H1 (cell line): ENCODE measurements at regions not wholly inside any gene's neighbourhood (a gene's known extent, or its start where the extent isn't known, plus 50 kb on each side); places are given as distances from the start of the nearest gene placed in this dataset.

Source experiments
- CTCF ChIA-PET: fragments of 300-600 bp; sonication (Branson Sonifier 250); formaldehyde crosslinking; loops from one replicate; lab custom pipeline; 2021; ENCODE audit not compliant: partially characterized antibody; lab: Charles Lee
- POLR2A ChIA-PET: fragments of 300-600 bp; sonication (Branson Sonifier 250); formaldehyde crosslinking; loops from one replicate; lab custom pipeline; 2021; ENCODE audit warnings: inconsistent platforms; ENCODE audit not compliant: partially characterized antibody; lab: Charles Lee
- DNase-seq, 2 experiments: peaks; one replicate each; pipeline versions ENCODE4 v3.0.0 to v3.0.0-alpha.2; 2010 to 2022; ENCODE audit warnings: low spot score in 2 of 2, low read depth in 1 of 2, mixed read lengths in 1 of 2
- FAIRE-seq: peaks from 2 replicates; lab custom pipeline; 2011; peaks lifted over from hg19 to GRCh38; lab: Jason Lieb, UNC
- H2AFZ ChIP-seq: 2 replicates; pipeline ENCODE4 v1.8.1; 2012; ENCODE audit warnings: low read length, inconsistent platforms
- H2AK5ac ChIP-seq: 2 replicates; pipeline ENCODE4 v1.6.1; 2013; ENCODE audit warnings: low read depth, low read length
- H2BK120ac ChIP-seq: replicated peaks from 2 replicates; pipeline ENCODE3; 2013; ENCODE audit warnings: low read depth, low read length, inconsistent platforms
- H2BK12ac ChIP-seq: 2 replicates; pipeline ENCODE4 v1.6.1; 2013; ENCODE audit warnings: low read depth, low read length
- H2BK15ac ChIP-seq: 2 replicates; pipeline ENCODE4 v1.6.1; 2013; ENCODE audit warnings: low read length
- H2BK20ac ChIP-seq: 2 replicates; pipeline ENCODE4 v1.6.1; 2013; ENCODE audit warnings: low read length
- H2BK5ac ChIP-seq: 2 replicates; pipeline ENCODE4 v1.6.1; 2013; ENCODE audit warnings: low read depth, low read length
- H3K14ac ChIP-seq: 2 replicates; pipeline ENCODE4 v1.6.1; 2013; ENCODE audit warnings: inconsistent platforms; ENCODE audit not compliant: insufficient read length
- H3K18ac ChIP-seq: 2 replicates; pipeline ENCODE4 v1.6.1; 2013; ENCODE audit warnings: low read length; ENCODE audit errors: extremely low read depth
- H3K23ac ChIP-seq: 2 replicates; pipeline ENCODE4 v1.6.1; 2013; ENCODE audit warnings: inconsistent platforms; ENCODE audit not compliant: insufficient read length
- H3K23me2 ChIP-seq: 2 replicates; pipeline ENCODE4 v1.6.1; 2013; ENCODE audit warnings: low read depth, low read length
- H3K27ac ChIP-seq: 2 replicates; pipeline ENCODE4 v1.6.1; 2011; ENCODE audit warnings: low read depth, low read length, inconsistent platforms
- H3K27me3 ChIP-seq, 4 experiments: replicated peaks in 1 of 4; 1 replicate in 1 of 4; 2 replicates in 3 of 4; pipeline versions ENCODE4 v1.6.1 to v1.8.1; 2011 to 2013; ENCODE audit warnings: low read length in 3 of 4, mild to moderate bottlenecking in 3 of 4, inconsistent platforms in 2 of 4, mixed read lengths in 2 of 4, moderate library complexity in 1 of 4; ENCODE audit not compliant: control insufficient read depth in 3 of 4, insufficient read depth in 3 of 4; ENCODE audit errors: extremely low read depth in 1 of 4
- H3K36me3 ChIP-seq, 4 experiments: 2 replicates each; pipeline versions ENCODE4 v1.6.1 to v1.8.1; 2011 to 2013; ENCODE audit warnings: mild to moderate bottlenecking in 4 of 4, low read length in 3 of 4, moderate library complexity in 2 of 4, control low read depth in 1 of 4, inconsistent platforms in 1 of 4; ENCODE audit not compliant: insufficient read depth in 4 of 4, control insufficient read depth in 2 of 4
- H3K4ac ChIP-seq: replicated peaks from 2 replicates; pipeline ENCODE3; 2013; ENCODE audit warnings: low read length, low read depth, mixed read lengths, inconsistent platforms; ENCODE audit not compliant: insufficient read length
- H3K4me1 ChIP-seq, 4 experiments: replicated peaks in 1 of 4; 1 replicate in 1 of 4; 2 replicates in 3 of 4; pipeline versions ENCODE4 v1.6.1 to v1.8.1; 2011 to 2013; ENCODE audit warnings: low read length in 3 of 4, inconsistent platforms in 2 of 4, mixed read lengths in 1 of 4; ENCODE audit not compliant: insufficient read depth in 4 of 4, control insufficient read depth in 3 of 4
- H3K4me2 ChIP-seq, 2 experiments: 2 replicates each; pipeline versions ENCODE4 v1.6.1 to v1.8.1; 2011 to 2013; ENCODE audit warnings: low read depth in 2 of 2, low read length in 2 of 2, control low read depth in 1 of 2, inconsistent platforms in 1 of 2, mild to moderate bottlenecking in 1 of 2; ENCODE audit not compliant: insufficient read depth in 1 of 2
- H3K4me3 ChIP-seq, 4 experiments: fragments of 200-600, 300-600 bp in 1 of 4; sonication (generic), shearing (Covaris generic), sonication (Bioruptor Twin) in 1 of 4; 2 replicates each; pipeline versions ENCODE4 v1.5.1 to v1.8.1; 2011 to 2016; ENCODE audit warnings: low read length in 4 of 4, low read depth in 3 of 4, control low read depth in 2 of 4, inconsistent platforms in 2 of 4, mild to moderate bottlenecking in 2 of 4, mixed read lengths in 1 of 4, moderate library complexity in 1 of 4; ENCODE audit not compliant: insufficient read depth in 2 of 4; ENCODE audit errors: extremely low read depth in 1 of 4
- H3K56ac ChIP-seq: replicated peaks from 2 replicates; pipeline ENCODE3; 2013; ENCODE audit warnings: low read depth, mild to moderate bottlenecking, mixed read lengths, low read length, inconsistent platforms; ENCODE audit not compliant: insufficient read length
- H3K79me1 ChIP-seq: 2 replicates; pipeline ENCODE4 v1.6.1; 2013; ENCODE audit warnings: low read depth, low read length, control low read depth
- H3K79me2 ChIP-seq, 2 experiments: 2 replicates each; pipeline versions ENCODE4 v1.6.1 to v1.8.1; 2012 to 2013; ENCODE audit warnings: low read length in 2 of 2, mild to moderate bottlenecking in 2 of 2, inconsistent platforms in 1 of 2; ENCODE audit not compliant: insufficient read depth in 2 of 2, control insufficient read depth in 1 of 2
- H3K9ac ChIP-seq, 4 experiments: replicated peaks in 1 of 4; 1 replicate in 1 of 4; 2 replicates in 3 of 4; pipeline versions ENCODE4 v1.6.1 to v1.8.1; 2011 to 2013; ENCODE audit warnings: low read depth in 3 of 4, low read length in 3 of 4, control low read depth in 2 of 4, mild to moderate bottlenecking in 2 of 4, moderate library complexity in 2 of 4, inconsistent platforms in 1 of 4; ENCODE audit errors: extremely low read depth in 1 of 4
- H3K9me3 ChIP-seq, 2 experiments: 2 replicates each; pipeline versions ENCODE4 v1.6.1 to v1.8.1; 2012 to 2013; ENCODE audit warnings: mild to moderate bottlenecking in 2 of 2, moderate library complexity in 2 of 2, control low read depth in 1 of 2, inconsistent platforms in 1 of 2, low read depth in 1 of 2, low read length in 1 of 2, mixed read lengths in 1 of 2; ENCODE audit not compliant: insufficient read depth in 2 of 2
- H4K20me1 ChIP-seq, 2 experiments: replicated peaks in 1 of 2; 2 replicates each; pipeline versions ENCODE3 to v1.8.1; 2011 to 2013; ENCODE audit warnings: inconsistent platforms in 2 of 2, low read length in 2 of 2, mild to moderate bottlenecking in 1 of 2; ENCODE audit not compliant: insufficient read depth in 2 of 2, control insufficient read depth in 1 of 2
- H4K5ac ChIP-seq: 2 replicates; pipeline ENCODE4 v1.6.1; 2013; ENCODE audit warnings: low read length, low read depth, mixed read lengths, inconsistent platforms; ENCODE audit not compliant: insufficient read length
- H4K8ac ChIP-seq: 2 replicates; pipeline ENCODE4 v1.8.0; 2013; ENCODE audit warnings: mild to moderate bottlenecking, moderate library complexity, low read length, inconsistent platforms; ENCODE audit not compliant: insufficient read depth; ENCODE audit errors: extremely low read depth
- H4K91ac ChIP-seq: replicated peaks from 2 replicates; pipeline ENCODE3; 2013; ENCODE audit warnings: low read length, mixed read lengths, inconsistent platforms; ENCODE audit not compliant: insufficient read length
- ATF2 ChIP-seq: IDR thresholded peaks from 2 replicates; pipeline ENCODE4 v1.6.1; 2012; ENCODE audit warnings: low read length, inconsistent platforms
- CHD1 ChIP-seq: IDR thresholded peaks from 2 replicates; pipeline ENCODE4 v1.6.1; 2012; ENCODE audit warnings: low read depth, low read length, improper control_type of control experiment
- EGR1 ChIP-seq: IDR thresholded peaks from 2 replicates; pipeline ENCODE4 v1.6.1; 2011; ENCODE audit warnings: low read depth, low read length, borderline replicate concordance
- GTF2F1 ChIP-seq: IDR thresholded peaks from 2 replicates; pipeline ENCODE4 v1.6.1; 2012; ENCODE audit warnings: low read depth, low read length, improper control_type of control experiment, borderline replicate concordance
- POLR2A ChIP-seq, 2 experiments: IDR thresholded peaks; 1 replicate in 1 of 2; 2 replicates in 1 of 2; pipeline ENCODE4 v1.6.1; 2011; ENCODE audit warnings: low read depth in 2 of 2, low read length in 2 of 2, mild to moderate bottlenecking in 2 of 2; ENCODE audit errors: control extremely low read depth in 1 of 2
- POLR2AphosphoS5 ChIP-seq: IDR thresholded peaks from 2 replicates; pipeline ENCODE4 v1.6.1; 2011; ENCODE audit warnings: low read depth, low read length
- RXRA ChIP-seq: IDR thresholded peaks from 2 replicates; pipeline ENCODE4 v1.6.1; 2011; ENCODE audit warnings: low read depth, mild to moderate bottlenecking, low read length, moderate library complexity; ENCODE audit not compliant: insufficient read depth
- YY1 ChIP-seq: IDR thresholded peaks from 2 replicates; pipeline ENCODE4 v1.6.1; 2011; ENCODE audit warnings: low read depth, mild to moderate bottlenecking, low read length
- whole genome bisulfite sequencing, 2 experiments: shearing (Covaris generic) in 1 of 2; methylation state at CpG; one replicate each; pipeline versions ENCODE4 v1.1.6 to v1.1.7; 2013 to 2015; ENCODE audit warnings: low lambda C conversion rate in 2 of 2, mixed read lengths in 2 of 2, inconsistent platforms in 1 of 2, low coverage in 1 of 2, missing lambda C conversion rate in 1 of 2; ENCODE audit not compliant: insufficient replicate concordance in 2 of 2, insufficient coverage in 1 of 2, insufficient read length in 1 of 2; ENCODE audit errors: extremely low coverage in 1 of 2, missing lambda C conversion rate in 1 of 2; 5-methylcytosine and 5-hydroxymethylcytosine counted together

GRCh38 chrX:150229481-150229880 lies 133.6 kb upstream of the MAMLD1 start:
- DNase-seq (no peak), FAIRE-seq (no peak)
- Histone ChIP-seq H2AK5ac (no peak overlapping the region), H3K14ac (no peak overlapping the region), H3K56ac (no peak overlapping the region), H3K36me3 (no peaks in the 10 kb centered on the region), H3K9me3 (no peaks in the 10 kb centered on the region), H4K91ac (no peak overlapping the region), H2BK12ac (no peak overlapping the region), H2BK15ac (no peak overlapping the region), H3K4me3 (no peak overlapping the region), H2BK20ac (no peak overlapping the region), H3K79me2 (no peaks in the 10 kb centered on the region), H3K27ac (no peak overlapping the region), H4K8ac (no peak overlapping the region), H3K27me3 (peaks cover 0 to 22% (median 6%) of the 10 kb centered on the region in 4 experiments; a peak in 4 of 7 replicates), H3K79me1 (no peaks in the 10 kb centered on the region), H2BK5ac (no peak overlapping the region), H3K23me2 (no peaks in the 10 kb centered on the region), H3K23ac (no peak overlapping the region), H4K5ac (no peak overlapping the region), H3K4me2 (no peak overlapping the region), H3K4me1 (peaks cover 0 to 9% (median 0%) of the 10 kb centered on the region in 4 experiments; a peak in 2 of 7 replicates), H3K9ac (no peak overlapping the region), H2AFZ (no peak overlapping the region), H3K4ac (no peak overlapping the region), H3K18ac (no peak overlapping the region), H2BK120ac (no peak overlapping the region), H4K20me1 (no peaks in the 10 kb centered on the region)
- POLR2A ChIA-PET, result no interaction called here
- TF ChIP-seq RXRA (no peak), GTF2F1 (no peak), POLR2A (IDR thresholded peaks at IDR 0.05; ENCODE audit: control extremely low read depth in 1 of 2, low read depth in 2 of 2, low read length in 2 of 2) (no peak), POLR2AphosphoS5 (no peak), YY1 (no peak), ATF2 (no peak), CHD1 (no peak), EGR1 (no peak)
- CTCF ChIA-PET, result no interaction called here
- 75% methylated on average over 1 of the region's 1 CpG; no CpG with 5 or more reads in 1 of the 2 experiments for WGBS, 2 experiments
